ENCODE measurements at regions not wholly inside any gene's neighbourhood (a gene's known extent, or its start where the extent isn't known, plus 50 kb on each side); places are given as distances from the start of the nearest gene placed in this dataset.

- H3K27me3 Mint-ChIP-seq (ENCODE audit: low read depth): peaks cover 26% of the 10 kb centered on the region
- no peak for ATAC-seq
Measured at GRCh38 chr2:121045245-121045644, 239.8 kb downstream of the TFCP2L1 start.

GRCh38 chr2:121046335-121046734, 238.7 kb downstream of the TFCP2L1 start:
- ChIA-PET POLR2A (interaction anchor here (0.5 kb wide), 1 partner anchor 50 kb away, joined by 3 read pairs; no protein-coding TSS in a partner anchor), CTCF (interaction anchor here (0.8 kb wide), 1 partner anchor 25 kb away, joined by 3 read pairs; no protein-coding TSS in a partner anchor)
- H3K9me3 Mint-ChIP-seq: peaks cover 14% of the 10 kb centered on the region
- no peak for TF ChIP-seq E2F5 (CRISPR knock-in tag; IDR thresholded peaks at IDR 0.05)
- no peak for TF ChIP-seq TEAD1 (CRISPR knock-in tag; IDR thresholded peaks at IDR 0.05)
- no peak for TF ChIP-seq ZNF121 (CRISPR knock-in tag; IDR thresholded peaks at IDR 0.05)
- TF ChIP-seq ATF2 (CRISPR knock-in tag; IDR thresholded peaks at IDR 0.05; ENCODE audit: borderline replicate concordance, low read depth): no peak
- no peak overlapping the region for H3K4me3 Mint-ChIP-seq
- ATAC-seq: no peak
- H3K27ac Mint-ChIP-seq: no peak overlapping the region
- peaks cover 27% of the 10 kb centered on the region for H3K27me3 Mint-ChIP-seq (ENCODE audit: low read depth)
- no peaks in the 10 kb centered on the region for H3K4me1 Mint-ChIP-seq
- DNase-seq (ENCODE audit: low spot score): no peak
- H3K36me3 Mint-ChIP-seq: no peaks in the 10 kb centered on the region

More at GRCh38 chr2:121045245-121045644, 239.8 kb downstream of the TFCP2L1 start:
- CTCF ChIA-PET: interaction anchor here (0.6 to 2.4 kb wide), 4 partner anchors 25 to 350 kb away, joined by 3 to 7 read pairs (median 4); no protein-coding TSS in a partner anchor
- Mint-ChIP-seq H3K4me1 (no peaks in the 10 kb centered on the region), H3K9me3 (peaks cover 6% of the 10 kb centered on the region; the same call in 1 of the 2 replicates), H3K36me3 (no peaks in the 10 kb centered on the region), H3K27ac (no peak overlapping the region), H3K4me3 (no peak overlapping the region)
- POLR2A ChIA-PET: no interaction called here
- TF ChIP-seq E2F5 (CRISPR knock-in tag; IDR thresholded peaks at IDR 0.05): no peak
- TF ChIP-seq MLX (CRISPR knock-in tag; IDR thresholded peaks at IDR 0.05): no peak
- DNase-seq (ENCODE audit: low spot score): no peak

- POLR2A ChIA-PET: no interaction called here
- no peak overlapping the region for H3K27ac Mint-ChIP-seq
- H3K36me3 Mint-ChIP-seq: no peaks in the 10 kb centered on the region
- no peak overlapping the region for H3K4me3 Mint-ChIP-seq
- no peak for DNase-seq (ENCODE audit: low spot score)
- no peaks in the 10 kb centered on the region for H3K4me1 Mint-ChIP-seq
- no peak for ATAC-seq
- peaks cover 20% of the 10 kb centered on the region for H3K27me3 Mint-ChIP-seq (ENCODE audit: low read depth)
- CTCF ChIA-PET: no interaction called here
- peaks cover 16% of the 10 kb centered on the region for H3K9me3 Mint-ChIP-seq
- no peak for TF ChIP-seq CBFB (CRISPR knock-in tag; IDR thresholded peaks at IDR 0.05; ENCODE audit: low read depth)
- TF ChIP-seq JUN (CRISPR knock-in tag; IDR thresholded peaks at IDR 0.05): no peak
- TF ChIP-seq ZNF512 (CRISPR knock-in tag; IDR thresholded peaks at IDR 0.05; ENCODE audit: borderline replicate concordance): no peak
- TF ChIP-seq TEAD1 (CRISPR knock-in tag; IDR thresholded peaks at IDR 0.05): no peak
- no peak for TF ChIP-seq FOXP4 (CRISPR knock-in tag; IDR thresholded peaks at IDR 0.05)
- no peak for TF ChIP-seq CREM (CRISPR knock-in tag; IDR thresholded peaks at IDR 0.05)
- no peak for TF ChIP-seq ERG (CRISPR knock-in tag; IDR thresholded peaks at IDR 0.05)
- no peak for TF ChIP-seq FOXK1 (CRISPR knock-in tag; IDR thresholded peaks at IDR 0.05)
- TF ChIP-seq CTCF (IDR thresholded peaks at IDR 0.05): no peak
- TF ChIP-seq ZNF219 (CRISPR knock-in tag; IDR thresholded peaks at IDR 0.05; ENCODE audit: borderline replicate concordance): no peak
- no peak for TF ChIP-seq NR1H2 (CRISPR knock-in tag; IDR thresholded peaks at IDR 0.05)
- no peak for TF ChIP-seq EMX1 (CRISPR knock-in tag; IDR thresholded peaks at IDR 0.05)
- no peak for TF ChIP-seq HMGXB4 (CRISPR knock-in tag; IDR thresholded peaks at IDR 0.05)
- TF ChIP-seq NR3C1 (CRISPR knock-in tag; conservative IDR thresholded peaks at IDR 0.05; ENCODE audit: low read depth): no peak
- TF ChIP-seq HMGA2 (CRISPR knock-in tag; IDR thresholded peaks at IDR 0.05): no peak
- TF ChIP-seq ZNF121 (CRISPR knock-in tag; IDR thresholded peaks at IDR 0.05): no peak
Measured at GRCh38 chr2:121047383-121047782, 237.6 kb downstream of the TFCP2L1 start.
